HG03439 (cell line): ENCODE measurements at regions not wholly inside any gene's neighbourhood (a gene's known extent, or its start where the extent isn't known, plus 50 kb on each side); places are given as distances from the start of the nearest gene placed in this dataset.

Source experiments
- ATAC-seq: cut with Tn5 transposase; IDR thresholded peaks from one replicate; pipeline ENCODE4 v1.9.1; 2021; ENCODE audit warnings: mild to moderate bottlenecking, moderate library complexity; ENCODE audit not compliant: unreplicated experiment

- ATAC-seq = no peak
These were observed 50.6 kb upstream of the ZNF385D start for GRCh38 chr3:21801631-21802030.

- no peak for ATAC-seq
These were observed 52.6 kb upstream of the ZNF385D start for GRCh38 chr3:21803604-21804003.

- no peak for ATAC-seq
These were observed 53.3 kb upstream of the ZNF385D start for GRCh38 chr3:21804330-21804729.

- ATAC-seq = no peak
These were observed 55.7 kb upstream of the ZNF385D start for GRCh38 chr3:21806733-21807132.

- ATAC-seq = no peak
These were observed 74.7 kb upstream of the ZNF385D start for GRCh38 chr3:21825684-21826083.

DNA sequence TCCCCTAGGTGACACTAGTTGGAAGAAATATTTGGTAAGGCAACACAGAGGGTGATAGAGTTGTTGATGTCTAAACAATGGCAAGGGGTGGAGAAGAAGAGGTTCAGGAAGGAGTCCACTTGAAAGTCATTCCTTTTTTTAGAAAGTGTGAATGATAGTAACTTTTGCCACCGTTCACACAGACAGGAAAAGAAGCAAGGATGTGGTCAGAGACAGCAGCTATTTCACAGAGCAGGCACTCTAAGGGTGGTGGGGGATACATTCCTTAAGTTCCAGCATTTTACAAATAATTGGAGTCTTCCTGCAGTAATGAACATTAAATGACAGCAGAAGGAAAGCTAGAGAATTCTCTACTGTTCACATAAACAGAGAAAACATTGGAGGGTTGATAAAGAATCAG is 75.4 kb upstream of the ZNF385D start:
- no peak for ATAC-seq

DNA sequence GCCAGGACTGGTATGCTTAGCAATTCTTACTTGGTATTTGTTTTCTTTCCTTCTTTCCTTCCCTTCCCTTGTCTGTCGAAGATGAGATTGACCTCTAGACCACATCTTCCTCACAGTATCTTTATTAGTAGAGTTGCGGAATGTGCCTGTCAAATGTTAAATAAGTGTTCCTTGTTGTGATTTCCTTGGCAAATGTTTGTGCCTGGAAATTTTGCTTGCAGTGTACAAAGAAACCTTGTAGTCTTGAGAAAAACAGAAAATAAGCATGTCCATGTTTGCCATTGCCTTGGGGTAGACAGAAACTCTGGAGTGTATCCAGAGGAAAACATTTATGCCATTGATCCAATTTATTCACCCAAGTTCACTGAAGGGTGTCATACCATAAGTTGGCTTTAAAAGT is 79.5 kb upstream of the ZNF385D start:
- ATAC-seq = no peak

DNA sequence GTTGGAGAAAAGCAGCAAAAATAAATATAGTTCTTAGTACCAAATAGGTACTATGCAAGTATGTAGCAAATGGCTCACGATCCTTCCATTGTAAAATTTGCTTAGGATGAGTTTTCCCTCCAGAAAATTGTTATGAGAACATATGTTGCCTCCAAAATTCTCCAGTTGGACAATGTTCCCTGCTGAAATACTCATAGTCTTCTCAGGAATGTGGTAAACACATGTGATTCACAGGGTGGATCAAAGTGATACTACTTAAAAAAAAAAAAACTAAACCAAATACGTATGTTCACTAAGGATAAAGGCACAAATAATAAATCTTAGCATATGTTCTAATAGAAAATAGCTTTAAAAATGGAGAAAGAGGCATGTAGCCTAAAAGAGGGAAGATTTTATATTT is 84.3 kb upstream of the ZNF385D start:
- ATAC-seq = no peak

DNA sequence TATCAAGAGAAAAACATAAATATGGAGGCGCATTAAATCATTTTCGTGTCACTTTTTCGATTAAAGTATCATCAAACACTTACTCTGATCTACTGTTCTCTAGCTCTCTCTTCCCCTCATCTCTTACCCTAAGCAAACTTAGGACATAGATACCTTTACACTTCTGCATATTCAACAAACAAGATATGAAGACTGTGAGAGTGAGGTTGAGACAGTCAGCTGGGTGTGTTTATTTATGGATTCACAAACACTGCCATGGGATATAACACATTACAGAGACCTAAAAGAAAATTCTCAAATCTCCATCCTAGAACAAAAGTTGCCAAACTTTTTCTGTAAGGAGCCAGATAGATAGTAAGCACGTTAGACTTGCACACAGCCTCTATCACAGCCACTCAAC is 85.2 kb upstream of the ZNF385D start:
- ATAC-seq = no peak

GRCh38 chr3:21839176-21839575 is 88.2 kb upstream of the ZNF385D start:
- ATAC-seq = no peak

DNA sequence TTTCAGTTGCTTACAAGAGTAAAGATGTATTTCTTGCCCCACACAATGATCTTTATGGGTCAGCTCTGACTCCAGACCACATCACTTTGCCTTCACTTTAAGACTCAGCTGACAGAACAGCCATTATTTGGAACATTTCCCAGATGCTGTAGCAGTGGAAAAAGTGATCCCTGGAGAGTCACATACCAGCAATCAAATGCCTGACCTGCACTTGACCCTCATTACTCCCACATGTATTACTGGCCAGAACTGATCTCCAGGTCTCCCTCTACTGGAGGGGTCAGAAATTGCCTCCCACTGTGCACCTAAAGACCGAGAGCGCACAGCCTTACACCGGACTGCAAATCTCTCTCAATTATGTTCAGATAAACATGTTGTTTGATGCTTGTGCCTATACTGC is 88.6 kb upstream of the ZNF385D start:
- no peak for ATAC-seq

GRCh38 chr3:21847005-21847404 is 96.0 kb upstream of the ZNF385D start:
- no peak for ATAC-seq

DNA sequence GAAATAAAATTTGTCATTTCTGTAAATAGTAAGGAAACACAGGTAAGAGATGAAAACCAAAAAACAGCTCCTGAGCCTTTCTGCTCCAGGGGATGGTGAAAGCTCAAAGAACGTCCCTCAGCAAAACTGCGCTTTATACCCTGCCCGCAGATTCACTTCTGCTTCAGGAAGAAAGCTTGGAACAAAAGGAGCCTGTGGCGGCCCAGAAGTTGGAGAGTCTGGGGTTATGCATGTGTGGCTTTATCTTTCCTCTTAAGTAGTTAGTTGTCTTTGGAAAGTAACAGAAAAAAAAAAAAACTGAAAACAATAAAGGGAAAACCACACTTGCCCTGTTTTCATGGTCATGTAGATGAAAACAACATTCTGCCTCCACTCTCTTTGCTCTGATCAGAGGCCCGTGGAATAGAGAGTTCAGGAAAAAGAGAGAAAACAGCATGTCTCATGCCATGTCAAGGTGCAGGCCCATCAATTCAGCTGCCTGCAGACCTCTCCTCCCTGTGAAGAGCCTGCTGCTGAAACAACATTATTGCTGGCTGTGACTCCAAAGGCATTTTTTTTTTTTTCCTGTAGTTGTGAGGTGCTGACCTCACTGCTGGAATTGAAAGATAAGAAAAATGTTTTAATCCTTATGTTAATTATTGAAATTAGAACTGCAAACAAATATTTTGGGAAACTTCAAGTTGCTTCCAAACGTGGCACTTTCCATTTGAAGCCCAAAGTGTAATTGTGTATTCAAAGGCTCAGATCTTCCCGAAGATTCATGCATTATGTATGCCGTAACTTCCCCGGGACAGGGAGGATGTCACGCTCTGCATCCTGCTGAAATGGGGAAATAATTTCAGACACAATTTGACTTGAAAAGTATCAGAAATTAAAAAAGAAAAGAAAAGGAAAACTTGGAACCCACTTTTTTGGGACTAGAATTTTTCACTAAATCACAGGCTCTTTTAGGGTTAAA is 108.4 kb upstream of the ZNF385D start:
- ATAC-seq = no peak

DNA sequence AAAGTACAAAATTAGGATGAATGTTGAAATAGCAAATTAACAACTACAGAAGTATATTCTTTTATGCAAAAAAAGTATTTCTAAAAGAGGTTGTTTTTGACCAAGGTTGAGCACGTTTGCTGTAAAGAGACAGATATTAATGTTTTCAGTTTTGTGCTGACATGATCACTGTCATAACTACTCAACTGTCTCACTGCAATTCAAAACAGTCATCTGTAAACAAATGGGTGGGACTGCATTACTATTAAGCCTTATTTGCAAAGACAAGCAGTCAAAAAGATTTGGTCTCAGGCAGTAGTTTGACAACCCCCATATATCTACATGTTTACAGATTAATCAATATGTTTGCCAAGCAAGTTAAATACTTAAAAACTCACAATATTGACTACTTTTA is 109.1 kb upstream of the ZNF385D start:
- no peak for ATAC-seq

GRCh38 chr3:21860657-21861056 is 109.6 kb upstream of the ZNF385D start:
- ATAC-seq = no peak

DNA sequence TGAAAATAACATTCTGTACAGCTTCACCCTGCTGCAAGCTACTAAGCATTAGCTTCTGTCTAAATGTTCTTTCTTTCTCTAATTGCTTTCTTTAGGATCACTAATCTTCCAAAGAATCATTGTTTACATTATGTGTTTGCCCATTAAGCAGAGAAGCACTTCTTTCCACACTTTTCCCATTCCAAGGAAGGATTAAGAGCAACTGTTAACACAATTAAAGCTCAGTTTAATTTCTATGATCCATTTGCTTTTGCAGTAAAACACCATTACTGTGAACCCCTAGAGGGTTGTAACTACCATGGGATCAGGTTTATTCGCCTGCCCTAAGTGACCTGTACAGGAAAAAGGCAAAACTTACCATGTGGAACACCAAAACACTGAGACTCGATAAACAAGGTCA is 125.8 kb upstream of the ZNF385D start:
- ATAC-seq = no peak

GRCh38 chr3:21877214-21877754 is 126.3 kb upstream of the ZNF385D start:
- no peak for ATAC-seq

GRCh38 chr3:21879184-21879886 is 128.3 kb upstream of the ZNF385D start:
- no peak for ATAC-seq

DNA sequence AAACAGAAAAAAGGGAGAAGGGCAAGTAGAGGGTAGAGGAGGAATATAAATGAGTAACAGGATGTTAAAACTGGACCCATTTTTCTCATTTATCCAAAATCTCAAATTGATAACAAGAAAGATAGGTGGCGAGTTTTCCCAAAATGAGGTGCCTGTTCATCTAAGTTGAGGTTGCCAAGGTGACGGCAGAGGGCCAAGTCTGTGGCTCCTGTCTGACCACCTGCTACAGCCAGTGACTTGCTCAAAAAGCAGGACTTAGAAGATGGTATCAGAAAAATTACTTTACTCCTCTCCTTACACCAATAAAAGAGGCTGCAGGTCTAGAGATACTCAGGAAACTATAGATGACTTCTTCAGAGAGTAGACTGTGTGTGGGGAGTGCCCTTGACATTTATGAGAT is 137.6 kb upstream of the ZNF385D start:
- no peak for ATAC-seq

DNA sequence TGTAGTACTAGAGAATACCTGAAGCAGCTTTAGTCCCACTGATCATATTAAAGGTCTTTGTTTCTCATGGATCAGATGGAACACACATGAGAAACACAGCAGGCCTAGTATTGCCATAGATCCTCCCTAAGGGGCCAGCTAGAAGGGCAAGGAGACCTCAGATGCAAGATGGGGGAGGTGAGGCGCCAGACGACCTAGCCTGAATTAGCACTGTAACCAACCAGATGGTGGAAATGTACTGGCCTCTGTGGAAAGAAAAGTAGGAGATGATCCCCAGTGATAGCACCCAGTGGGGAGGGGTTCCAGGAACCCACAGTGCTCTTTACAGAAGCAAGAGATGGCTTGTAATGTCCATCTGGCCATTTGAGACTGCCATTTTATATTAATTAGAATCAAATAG is 138.2 kb upstream of the ZNF385D start:
- no peak for ATAC-seq

GRCh38 chr3:21892104-21892503 is 141.1 kb upstream of the ZNF385D start:
- no peak for ATAC-seq

DNA sequence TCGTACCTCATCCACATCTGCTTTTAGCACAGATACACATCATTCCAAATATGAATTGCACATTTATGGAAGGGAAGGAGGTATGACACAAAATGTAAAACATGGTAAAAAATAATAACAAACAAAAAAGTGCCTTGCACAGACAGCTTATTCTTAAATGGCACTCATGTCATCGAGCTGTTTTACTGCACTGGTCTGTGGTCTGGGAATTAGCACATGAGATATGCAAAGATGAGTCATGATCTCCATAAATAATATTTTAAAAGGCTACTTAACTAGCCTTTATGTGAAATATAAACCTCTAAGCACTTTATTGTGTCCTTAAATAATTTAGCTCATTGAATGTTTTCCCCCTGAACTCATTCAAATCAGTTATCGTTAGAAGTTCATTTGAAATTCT is 142.2 kb upstream of the ZNF385D start:
- no peak for ATAC-seq
